Transverse colon (tissue), 4 donors: ENCODE measurements at regions not wholly inside any gene's neighbourhood (a gene's known extent, or its start where the extent isn't known, plus 50 kb on each side); places are given as distances from the start of the nearest gene placed in this dataset.

ENCODE experiments used
- DNase-seq: peaks from one replicate; pipeline ENCODE4 v3.0.0-alpha.2; 2019
- H3K27ac ChIP-seq, 4 donors: fragments of 200-600 bp; sonication (generic); 2 replicates each; pipeline ENCODE4 v1.5.1; 2016 to 2018; ENCODE audit warnings: inconsistent platforms in 4 of 4
- H3K27me3 ChIP-seq: fragments of 200-600 bp; sonication (generic); 2 replicates; pipeline ENCODE4 v1.5.1; 2017; ENCODE audit warnings: inconsistent platforms
- H3K36me3 ChIP-seq, 4 donors: fragments of 200-600 bp; sonication (generic); 2 replicates each; pipeline ENCODE4 v1.5.1; 2017 to 2019; ENCODE audit warnings: inconsistent platforms in 4 of 4
- H3K4me1 ChIP-seq, 4 donors: fragments of 200-600 bp; sonication (generic); 2 replicates each; pipeline ENCODE4 v1.5.1; 2017 to 2020; ENCODE audit warnings: inconsistent platforms in 4 of 4
- H3K4me3 ChIP-seq, 4 donors: fragments of 200-600 bp; sonication (generic); 1 replicate in 1 of 4; 2 replicates in 3 of 4; pipeline versions ENCODE4 v1.5.1 to v1.6.1; 2017 to 2019; ENCODE audit warnings: inconsistent platforms in 4 of 4
- H3K9me3 ChIP-seq, 2 donors: fragments of 200-600 bp; sonication (generic); 2 replicates each; pipeline ENCODE4 v1.5.1; 2017 to 2019; ENCODE audit warnings: inconsistent platforms in 2 of 2
- CTCF ChIP-seq, 5 experiments: fragments of 200-600 bp in 3 of 5; fragments of 450-650 bp in 2 of 5; sonication (generic) in 3 of 5; IDR thresholded peaks; 1 replicate in 2 of 5; 2 replicates in 3 of 5; pipeline ENCODE4 v1.5.1; 2016 to 2017; ENCODE audit warnings: antibody characterized with exemption in 5 of 5, inconsistent platforms in 3 of 5, mild to moderate bottlenecking in 2 of 5, moderate library complexity in 1 of 5
- EP300 ChIP-seq: sonication (generic); formaldehyde crosslinking; IDR thresholded peaks from one replicate; pipeline ENCODE4 v1.6.1; 2017; ENCODE audit warnings: antibody characterized with exemption, low read depth
- POLR2A ChIP-seq: fragments of 450-650 bp; IDR thresholded peaks from one replicate; pipeline ENCODE4 v1.6.1; 2016; ENCODE audit warnings: antibody characterized with exemption, mild to moderate bottlenecking, moderate library complexity
- POLR2AphosphoS5 ChIP-seq, 3 donors: sonication (generic); formaldehyde crosslinking; IDR thresholded peaks; one replicate each; pipeline ENCODE4 v1.6.1; 2016; ENCODE audit warnings: antibody characterized with exemption in 3 of 3
- WGBS, 2 donors: methylation state at CpG; one replicate each; pipeline ENCODE4 v1.1.5; 2018; ENCODE audit warnings: low coverage in 1 of 2; 5-methylcytosine and 5-hydroxymethylcytosine counted together
- in situ Hi-C, 4 donors: fragments of 200-750 bp; cut with MboI; loops; one replicate each; pipeline versions ENCODE4 v1.15.0 to v1.15.1; 2017; ENCODE audit warnings: low sequenced_read_pairs in 3 of 4, low pct_ligation_motif_present in 1 of 4, low pct_unique_long_range_greater_than_20kb in 1 of 4
- intact Hi-C: fragments of 100-400 bp; cut with DNase I; formaldehyde crosslinking; loops from one replicate; pipeline ENCODE4 v1.15.1; 2023; ENCODE audit warnings: low total_unique reads

DNA sequence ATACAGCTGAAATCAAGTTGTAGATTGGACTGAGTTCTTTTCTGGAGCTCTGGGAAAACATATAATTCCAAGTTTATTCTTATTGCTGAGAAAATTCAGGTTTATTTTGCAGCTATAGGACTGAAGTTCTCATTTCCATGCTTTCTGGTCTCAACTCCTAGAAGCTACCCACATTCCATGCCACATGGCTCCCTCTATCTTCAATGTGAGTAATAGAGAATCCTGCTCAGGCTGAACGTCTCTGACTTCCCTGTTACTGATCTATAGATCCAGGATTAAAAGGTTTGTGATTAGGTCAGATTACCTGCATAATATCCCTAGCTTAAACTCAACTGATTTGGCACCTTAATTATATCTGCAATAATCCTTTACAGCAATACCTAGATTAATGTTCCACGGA, 453.8 kb upstream of the MC4R start:
- H3K4me3 ChIP-seq = no peak overlapping the region
- DNase-seq = no peak
- no peaks in the 10 kb centered on the region for H3K9me3 ChIP-seq
- no peaks in the 10 kb centered on the region for H3K36me3 ChIP-seq
- 41 to 50% methylated on average over 2 of the region's 2 CpGs for WGBS, 2 donors
- intact Hi-C loops (no loop called here), in situ Hi-C loops (no loop called here)
- H3K27me3 ChIP-seq = no peaks in the 10 kb centered on the region
- TF ChIP-seq POLR2AphosphoS5 (IDR thresholded peaks at IDR 0.05) (no peak), CTCF (IDR thresholded peaks at IDR 0.05) (no peak), EP300 (no peak), POLR2A (no peak)
- no peak overlapping the region for H3K27ac ChIP-seq
- H3K4me1 ChIP-seq = no peaks in the 10 kb centered on the region

- intact Hi-C loops = no loop called here
- Histone ChIP-seq H3K9me3 (no peaks in the 10 kb centered on the region), H3K27me3 (no peaks in the 10 kb centered on the region), H3K4me1 (no peaks in the 10 kb centered on the region), H3K4me3 (no peak overlapping the region), H3K36me3 (no peaks in the 10 kb centered on the region), H3K27ac (no peak overlapping the region)
- WGBS, 2 donors = 75 to 80% methylated on average over 1 of the region's 1 CpG
- TF ChIP-seq EP300 (no peak), POLR2AphosphoS5 (IDR thresholded peaks at IDR 0.05) (no peak)
- DNase-seq = no peak
- in situ Hi-C loops = no loop called here
These were observed 459.4 kb upstream of the MC4R start for GRCh38 chr18:60831971-60832370.

- Histone ChIP-seq H3K4me3 (no peak overlapping the region), H3K36me3 (no peaks in the 10 kb centered on the region), H3K4me1 (no peaks in the 10 kb centered on the region), H3K27me3 (no peaks in the 10 kb centered on the region), H3K9me3 (peaks cover 1 to 4% of the 10 kb centered on the region in 2 donors), H3K27ac (no peak overlapping the region)
- no peak for DNase-seq
- intact Hi-C loops = no loop called here
- in situ Hi-C loops = no loop called here
- TF ChIP-seq CTCF (IDR thresholded peaks at IDR 0.05) (no peak), POLR2A (no peak), EP300 (no peak), POLR2AphosphoS5 (IDR thresholded peaks at IDR 0.05) (no peak)
These were observed 466.1 kb upstream of the MC4R start for GRCh38 chr18:60838677-60839076.

GRCh38 chr18:60846396-60846795, 473.8 kb upstream of the MC4R start:
- no peaks in the 10 kb centered on the region for H3K36me3 ChIP-seq
- H3K4me3 ChIP-seq = no peak overlapping the region
- no peaks in the 10 kb centered on the region for H3K27me3 ChIP-seq
- no peak for DNase-seq
- intact Hi-C loops (no loop called here), in situ Hi-C loops (no loop called here)
- H3K27ac ChIP-seq = no peak overlapping the region
- H3K9me3 ChIP-seq = peaks cover 2 to 5% of the 10 kb centered on the region in 2 donors
- TF ChIP-seq POLR2AphosphoS5 (IDR thresholded peaks at IDR 0.05) (no peak), EP300 (no peak), POLR2A (no peak), CTCF (IDR thresholded peaks at IDR 0.05) (no peak)
- H3K4me1 ChIP-seq = no peaks in the 10 kb centered on the region
- 76 to 82% methylated on average over 5 to 6 of the region's 6 CpGs for WGBS, 2 donors

GRCh38 chr18:60847517-60847916, 474.9 kb upstream of the MC4R start:
- in situ Hi-C loops (no loop called here), intact Hi-C loops (no loop called here)
- H3K4me3 ChIP-seq = no peak overlapping the region
- no peak for TF ChIP-seq POLR2AphosphoS5 (IDR thresholded peaks at IDR 0.05)
- no peak for TF ChIP-seq EP300
- no peak for TF ChIP-seq CTCF (IDR thresholded peaks at IDR 0.05)
- no peak for TF ChIP-seq POLR2A
- no peaks in the 10 kb centered on the region for H3K36me3 ChIP-seq
- no peaks in the 10 kb centered on the region for H3K27me3 ChIP-seq
- H3K27ac ChIP-seq = no peak overlapping the region
- DNase-seq = no peak
- peaks cover 2 to 5% of the 10 kb centered on the region in 2 donors for H3K9me3 ChIP-seq
- H3K4me1 ChIP-seq = no peaks in the 10 kb centered on the region
- WGBS, 2 donors = 54 to 79% methylated on average over 3 of the region's 3 CpGs
